ENCODE measurements at regions not wholly inside any gene's neighbourhood (a gene's known extent, or its start where the extent isn't known, plus 50 kb on each side); places are given as distances from the start of the nearest gene placed in this dataset.

GRCh38 chr21:39082656-39083376, 100.4 kb downstream of the PSMG1 start:
- H4K8ac ChIP-seq (replicated peaks; ENCODE audit: insufficient read length, low read depth, low read length) = no peak overlapping the region
- H4K20me1 ChIP-seq (ENCODE audit: control insufficient read depth, insufficient read depth, insufficient read length) = no peaks in the 10 kb centered on the region
- H3T11ph ChIP-seq (ENCODE audit: low read length) = no peak overlapping the region
- H2BK12ac ChIP-seq (ENCODE audit: insufficient read length, low read depth, low read length) = peak overlapping the region; percentile 35
- Mint-ChIP-seq H3K9me3 (no peaks in the 10 kb centered on the region; a peak in 1 of 5 replicates), H3K36me3 (ENCODE audit: insufficient read depth in 1 of 3, low read depth in 3 of 3) (no peaks in the 10 kb centered on the region), H3K4me1 (peaks cover 19 to 29% of the 10 kb centered on the region in 2 experiments), H3K27ac (peak overlapping the region in 2 of 3 experiments; percentile 53 to 95; a peak in 4 of 7 replicates), H3K27me3 (ENCODE audit: low read depth) (peaks cover 26% of the 10 kb centered on the region), H3K4me3 (peak overlapping the region in 1 of 2 experiments; percentile 8; a peak in 2 of 5 replicates)
- DNase-seq = peak; percentile 74
- H3K27ac ChIP-seq (ENCODE audit: insufficient read length, low read depth, low read length) = no peak overlapping the region
- H3K4ac ChIP-seq (ENCODE audit: low read depth, low read length) = no peak overlapping the region
- no peaks in the 10 kb centered on the region for H3K23me2 ChIP-seq (ENCODE audit: insufficient read length, low read depth, low read length, poor library complexity, severe bottlenecking)
- no peak overlapping the region for H2AFZ ChIP-seq (ENCODE audit: low read length)
- peak overlapping the region; percentile 62 for H3K18ac ChIP-seq (ENCODE audit: insufficient read length, low read depth, low read length)
- no peak overlapping the region for H2BK5ac ChIP-seq (ENCODE audit: insufficient read length, low read length)
- no peak overlapping the region for H3K23ac ChIP-seq (ENCODE audit: insufficient read length, low read depth, low read length)
- H3K4me1 ChIP-seq (ENCODE audit: insufficient read depth, low read length) = peaks cover 8% of the 10 kb centered on the region; the same call in 1 of the 2 replicates
- peak overlapping the region; percentile 1 for H3K4me2 ChIP-seq (ENCODE audit: insufficient read depth, insufficient read length, low read length)
- no peak overlapping the region for H2BK20ac ChIP-seq (ENCODE audit: low read depth, low read length, poor library complexity, severe bottlenecking)
- no peak overlapping the region for H3K9ac ChIP-seq (ENCODE audit: extremely low read depth, insufficient read length, low read length)
- H4K5ac ChIP-seq (ENCODE audit: insufficient read length, low read depth, low read length) = no peak overlapping the region
- no peak overlapping the region for H3K56ac ChIP-seq (ENCODE audit: insufficient read length, low read depth, low read length)
- H2BK120ac ChIP-seq (ENCODE audit: low read depth, low read length, poor library complexity, severe bottlenecking) = no peak overlapping the region
- no peaks in the 10 kb centered on the region for H3K27me3 ChIP-seq (ENCODE audit: insufficient read depth, low read length)
- no peak overlapping the region for H2AK5ac ChIP-seq (ENCODE audit: insufficient read length, low read length)
- no peaks in the 10 kb centered on the region for H3K79me1 ChIP-seq (ENCODE audit: insufficient read depth, low read depth, low read length, poor library complexity, severe bottlenecking)
- no peak overlapping the region for H4K91ac ChIP-seq (ENCODE audit: insufficient read length, low read depth, low read length)
- H3K79me2 ChIP-seq (ENCODE audit: insufficient read depth, low read length) = no peaks in the 10 kb centered on the region
- no CpG with 5 or more reads among the region's 24 CpGs for WGBS (ENCODE audit: extremely low coverage, insufficient read length, low lambda C conversion rate)
- H3K14ac ChIP-seq (ENCODE audit: insufficient read depth, low read length) = no peak overlapping the region
- no peak overlapping the region for H2BK15ac ChIP-seq (ENCODE audit: low read depth, low read length)
- TF ChIP-seq CTCF (conservative IDR thresholded peaks at IDR 0.05) = peak; percentile 37; the same call in 2 of the 3 replicates
- no peaks in the 10 kb centered on the region for H3K9me3 ChIP-seq (ENCODE audit: control insufficient read depth, low read depth, low read length)
